Endothelial cell (in vitro differentiated cells): ENCODE measurements at regions not wholly inside any gene's neighbourhood (a gene's known extent, or its start where the extent isn't known, plus 50 kb on each side); places are given as distances from the start of the nearest gene placed in this dataset.
"Not testable (repeated sequence)": the region's sequence is repeated elsewhere in the genome, so short reads cannot be mapped to it uniquely, and the experiment has no call there.

ENCODE experiments used
- DNase-seq: peaks from one replicate; pipeline ENCODE4 v3.0.0; 2021; ENCODE audit warnings: low spot score
- H3K27ac Mint-ChIP-seq: one replicate; pipeline ENCODE4 v1.8.0; 2021; ENCODE audit warnings: mixed read lengths, inconsistent platforms; ENCODE audit not compliant: unreplicated experiment
- H3K27me3 Mint-ChIP-seq: one replicate; pipeline ENCODE4 v1.8.0; 2021; ENCODE audit warnings: mild to moderate bottlenecking, moderate library complexity, mixed read lengths, inconsistent platforms; ENCODE audit not compliant: unreplicated experiment
- H3K36me3 Mint-ChIP-seq: one replicate; pipeline ENCODE4 v1.8.0; 2021; ENCODE audit warnings: mild to moderate bottlenecking, low read depth, mixed read lengths, inconsistent platforms; ENCODE audit not compliant: unreplicated experiment
- H3K4me1 Mint-ChIP-seq: one replicate; pipeline ENCODE4 v1.8.0; 2021; ENCODE audit warnings: mild to moderate bottlenecking, mixed read lengths, inconsistent platforms; ENCODE audit not compliant: unreplicated experiment
- H3K4me3 Mint-ChIP-seq: one replicate; pipeline ENCODE4 v1.8.0; 2021; ENCODE audit warnings: mild to moderate bottlenecking, mixed read lengths, inconsistent platforms; ENCODE audit not compliant: unreplicated experiment
- H3K9me3 Mint-ChIP-seq: one replicate; pipeline ENCODE4 v1.8.0; 2021; ENCODE audit warnings: mixed read lengths, inconsistent platforms; ENCODE audit not compliant: unreplicated experiment
- TF ChIP-seq, protein P1 (sequence below): fragments of 200-600 bp; sonication (generic); IDR thresholded peaks from one replicate; pipeline ENCODE4 v1.5.0; 2021; ENCODE audit warnings: antibody characterized with exemption; ENCODE audit not compliant: unreplicated experiment

DNA sequence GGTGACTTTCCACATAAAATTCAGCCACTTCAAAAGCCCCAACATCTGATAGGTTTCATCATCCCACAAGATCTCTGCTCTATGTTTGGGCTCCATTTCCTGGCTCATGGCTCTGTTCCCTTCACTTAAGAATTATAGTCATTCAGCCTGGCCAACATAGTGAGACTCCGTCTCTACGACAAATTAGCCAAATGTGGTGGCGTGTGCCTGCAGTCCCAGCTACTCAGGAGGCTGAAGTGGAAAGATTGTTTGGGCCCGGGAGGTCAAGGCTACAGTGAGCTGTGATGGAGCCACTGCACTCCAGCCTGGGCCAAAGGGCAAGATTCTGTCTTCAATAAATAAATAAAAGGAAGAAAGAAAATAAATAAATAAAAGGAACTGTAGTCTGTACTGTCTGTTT is 57.9 kb upstream of the CTSV start:
- H3K4me1 Mint-ChIP-seq: no peaks in the 10 kb centered on the region
- H3K27ac Mint-ChIP-seq: no peak overlapping the region
- no peaks in the 10 kb centered on the region for H3K36me3 Mint-ChIP-seq
- TF ChIP-seq, protein P1, sequence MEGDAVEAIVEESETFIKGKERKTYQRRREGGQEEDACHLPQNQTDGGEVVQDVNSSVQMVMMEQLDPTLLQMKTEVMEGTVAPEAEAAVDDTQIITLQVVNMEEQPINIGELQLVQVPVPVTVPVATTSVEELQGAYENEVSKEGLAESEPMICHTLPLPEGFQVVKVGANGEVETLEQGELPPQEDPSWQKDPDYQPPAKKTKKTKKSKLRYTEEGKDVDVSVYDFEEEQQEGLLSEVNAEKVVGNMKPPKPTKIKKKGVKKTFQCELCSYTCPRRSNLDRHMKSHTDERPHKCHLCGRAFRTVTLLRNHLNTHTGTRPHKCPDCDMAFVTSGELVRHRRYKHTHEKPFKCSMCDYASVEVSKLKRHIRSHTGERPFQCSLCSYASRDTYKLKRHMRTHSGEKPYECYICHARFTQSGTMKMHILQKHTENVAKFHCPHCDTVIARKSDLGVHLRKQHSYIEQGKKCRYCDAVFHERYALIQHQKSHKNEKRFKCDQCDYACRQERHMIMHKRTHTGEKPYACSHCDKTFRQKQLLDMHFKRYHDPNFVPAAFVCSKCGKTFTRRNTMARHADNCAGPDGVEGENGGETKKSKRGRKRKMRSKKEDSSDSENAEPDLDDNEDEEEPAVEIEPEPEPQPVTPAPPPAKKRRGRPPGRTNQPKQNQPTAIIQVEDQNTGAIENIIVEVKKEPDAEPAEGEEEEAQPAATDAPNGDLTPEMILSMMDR: no peak
- no peaks in the 10 kb centered on the region for H3K9me3 Mint-ChIP-seq
- no peak for DNase-seq
- H3K27me3 Mint-ChIP-seq: no peaks in the 10 kb centered on the region
- H3K4me3 Mint-ChIP-seq: no peak overlapping the region

DNA sequence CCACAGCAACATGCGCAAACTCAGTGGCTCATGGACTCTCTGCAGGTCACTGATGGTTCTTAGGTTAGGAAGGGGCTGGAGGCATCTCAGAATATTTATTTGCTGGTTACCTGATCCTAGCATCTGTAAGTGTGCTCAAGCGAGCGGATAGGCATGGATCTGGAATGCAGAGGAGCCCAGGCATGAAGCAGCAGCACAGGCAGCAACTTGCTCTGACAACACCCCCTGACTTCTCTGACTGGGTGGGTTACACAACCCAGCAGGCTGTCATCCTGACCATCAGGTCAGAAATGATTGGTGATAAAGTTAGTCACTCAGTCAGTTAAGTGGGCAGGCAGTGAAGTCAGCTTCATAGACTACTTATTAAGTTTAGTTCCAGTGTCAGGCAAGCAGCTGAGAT is 50.4 kb upstream of the CTSV start:
- not testable (repeated sequence) for H3K4me1 Mint-ChIP-seq, H3K27ac Mint-ChIP-seq, DNase-seq, H3K27me3 Mint-ChIP-seq, H3K9me3 Mint-ChIP-seq, H3K4me3 Mint-ChIP-seq, H3K36me3 Mint-ChIP-seq
